HL-60 (cell line): ENCODE measurements at regions not wholly inside any gene's neighbourhood (a gene's known extent, or its start where the extent isn't known, plus 50 kb on each side); places are given as distances from the start of the nearest gene placed in this dataset.

Source experiments
- DNase-seq, 2 experiments: peaks; one replicate each; pipeline ENCODE4 v3.0.0-alpha.2; 2010 to 2020; ENCODE audit warnings: low read depth in 1 of 2, low spot score in 1 of 2
- H3K27ac ChIP-seq: fragments of 250-450 bp; sonication (Bioruptor Pico); replicated peaks from 2 replicates; pipeline ENCODE4 v1.5.1; 2020; ENCODE audit warnings: mild to moderate bottlenecking, moderate library complexity
- H3K27me3 ChIP-seq: fragments of 250-450 bp; sonication (Bioruptor Pico); 2 replicates; pipeline ENCODE4 v1.5.1; 2021; ENCODE audit warnings: mild to moderate bottlenecking, moderate library complexity; ENCODE audit not compliant: insufficient read depth, poor library complexity, severe bottlenecking
- H3K4me3 ChIP-seq: replicated peaks from 2 replicates; pipeline ENCODE4 v1.5.1; 2011; ENCODE audit warnings: mild to moderate bottlenecking, control low read depth, low read length; ENCODE audit not compliant: insufficient read depth
- CTCF ChIP-seq: IDR thresholded peaks from one replicate; pipeline ENCODE4 v1.5.1; 2011; ENCODE audit warnings: low read length, control low read depth, inconsistent platforms; ENCODE audit not compliant: insufficient read depth
- GABPA ChIP-seq: IDR thresholded peaks from 2 replicates; pipeline ENCODE4 v1.6.1; 2012; ENCODE audit warnings: low read depth
- POLR2AphosphoS5 ChIP-seq: IDR thresholded peaks from 2 replicates; pipeline ENCODE4 v1.6.1; 2012; ENCODE audit warnings: low read depth
- REST ChIP-seq: IDR thresholded peaks from 2 replicates; pipeline ENCODE4 v1.6.1; 2012; ENCODE audit warnings: low read depth; ENCODE audit not compliant: insufficient replicate concordance
- SPI1 ChIP-seq: IDR thresholded peaks from 2 replicates; pipeline ENCODE4 v1.6.1; 2012; ENCODE audit warnings: low read depth, mild to moderate bottlenecking, borderline replicate concordance

- Histone ChIP-seq H3K4me3 (no peak overlapping the region), H3K27ac (no peak overlapping the region), H3K27me3 (no peaks in the 10 kb centered on the region)
- TF ChIP-seq GABPA, result no peak
- TF ChIP-seq CTCF, result no peak
- TF ChIP-seq REST, result no peak
- TF ChIP-seq SPI1, result no peak
- no peak for TF ChIP-seq POLR2AphosphoS5
- no peak for DNase-seq
Measured at GRCh38 chr9:73494894-73495293, 343.2 kb downstream of the ANXA1 start.

GRCh38 chr9:73497796-73498195, 346.1 kb downstream of the ANXA1 start:
- H3K27me3 ChIP-seq, result no peaks in the 10 kb centered on the region
- no peak for DNase-seq
- no peak overlapping the region for H3K27ac ChIP-seq
- H3K4me3 ChIP-seq, result no peak overlapping the region
- no peak for TF ChIP-seq POLR2AphosphoS5
- TF ChIP-seq REST, result no peak
- no peak for TF ChIP-seq CTCF
- no peak for TF ChIP-seq GABPA
- TF ChIP-seq SPI1, result no peak

- H3K27me3 ChIP-seq, result no peaks in the 10 kb centered on the region
- no peak overlapping the region for H3K4me3 ChIP-seq
- TF ChIP-seq CTCF (no peak), REST (no peak), SPI1 (no peak), POLR2AphosphoS5 (no peak), GABPA (no peak)
- no peak overlapping the region for H3K27ac ChIP-seq
- no peak for DNase-seq
Measured at GRCh38 chr9:73515216-73515615, 363.6 kb downstream of the ANXA1 start.
